ENCODE measurements at regions not wholly inside any gene's neighbourhood (a gene's known extent, or its start where the extent isn't known, plus 50 kb on each side); places are given as distances from the start of the nearest gene placed in this dataset.
"Not testable (repeated sequence)": the region's sequence is repeated elsewhere in the genome, so short reads cannot be mapped to it uniquely, and the experiment has no call there.

DNA sequence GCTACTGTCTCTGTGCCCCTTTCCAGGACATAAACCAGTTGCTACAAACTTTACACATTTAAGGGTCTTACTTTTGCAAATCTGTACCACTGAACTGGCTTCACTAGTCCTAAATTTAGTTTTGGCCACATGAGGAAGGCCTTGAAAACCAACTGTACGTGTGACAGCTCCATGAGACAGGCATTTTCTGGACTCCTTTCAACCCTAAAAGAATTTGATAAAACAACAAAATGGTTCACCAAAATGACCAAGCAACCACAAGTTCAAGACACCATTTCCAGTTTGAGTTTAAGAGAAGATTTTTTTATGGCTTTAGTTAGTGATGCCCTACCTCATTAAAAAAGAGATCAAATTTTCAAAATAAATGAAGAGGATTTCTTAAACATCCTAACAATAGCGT lies 246.4 kb downstream of the ZNF674 start:
- no peak for DNase-seq

DNA sequence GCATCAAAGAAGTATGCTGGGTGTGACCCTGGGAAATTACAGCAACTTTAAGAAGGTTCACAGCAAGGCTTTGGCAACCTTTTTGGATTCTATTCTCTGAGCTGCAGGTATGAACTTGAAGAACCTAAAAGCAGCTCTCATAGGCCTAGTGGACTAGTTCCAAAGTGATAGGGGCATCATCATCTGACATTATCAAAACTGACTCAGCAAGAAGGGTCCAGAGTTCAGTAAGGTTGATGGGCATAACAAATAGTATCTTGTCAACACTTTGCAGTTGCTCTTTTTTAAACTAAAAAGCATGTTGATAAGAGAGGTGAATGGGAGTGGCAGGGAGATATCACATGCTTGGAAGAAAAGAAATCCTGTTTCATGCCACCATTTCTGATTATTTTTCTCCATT lies 249.3 kb downstream of the ZNF674 start:
- no peak for DNase-seq

DNA sequence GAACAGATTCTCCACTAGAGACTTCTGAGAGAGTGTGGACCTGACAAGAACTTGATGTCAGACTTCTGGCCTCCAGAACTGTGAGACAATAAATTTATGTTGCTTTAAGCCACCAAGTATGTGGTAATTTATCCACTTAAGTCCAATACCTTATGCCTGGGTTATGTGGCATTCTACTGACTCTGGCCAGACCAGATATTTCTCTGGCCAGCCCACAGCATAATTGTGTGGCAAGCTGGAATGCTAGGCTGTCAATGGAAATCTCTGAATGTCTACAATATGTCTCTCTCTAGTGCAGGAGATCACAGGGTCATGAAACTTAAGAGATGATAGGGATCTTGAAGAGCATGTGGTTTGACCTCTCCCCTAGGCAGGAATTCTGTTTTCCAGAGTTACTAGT lies 251.0 kb downstream of the ZNF674 start:
- DNase-seq, result no peak

DNA sequence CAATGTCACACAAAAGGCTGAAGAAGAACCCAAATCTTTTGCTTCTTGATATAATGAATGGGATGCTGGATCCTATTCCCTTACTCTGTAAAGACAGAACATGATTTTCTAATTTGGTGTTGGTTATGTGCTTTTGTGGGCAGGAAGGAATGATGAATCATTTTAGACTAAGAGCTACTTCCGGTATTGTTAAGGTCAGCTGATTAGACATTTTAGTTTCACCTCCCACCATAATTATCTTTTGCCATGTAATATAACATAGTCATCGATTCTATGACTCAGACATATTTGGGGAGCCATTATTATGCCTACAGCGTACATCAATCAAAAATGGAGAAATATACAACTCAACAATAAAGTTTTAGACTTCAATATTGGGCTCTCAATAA lies 265.3 kb downstream of the ZNF674 start:
- no peak for DNase-seq

DNA sequence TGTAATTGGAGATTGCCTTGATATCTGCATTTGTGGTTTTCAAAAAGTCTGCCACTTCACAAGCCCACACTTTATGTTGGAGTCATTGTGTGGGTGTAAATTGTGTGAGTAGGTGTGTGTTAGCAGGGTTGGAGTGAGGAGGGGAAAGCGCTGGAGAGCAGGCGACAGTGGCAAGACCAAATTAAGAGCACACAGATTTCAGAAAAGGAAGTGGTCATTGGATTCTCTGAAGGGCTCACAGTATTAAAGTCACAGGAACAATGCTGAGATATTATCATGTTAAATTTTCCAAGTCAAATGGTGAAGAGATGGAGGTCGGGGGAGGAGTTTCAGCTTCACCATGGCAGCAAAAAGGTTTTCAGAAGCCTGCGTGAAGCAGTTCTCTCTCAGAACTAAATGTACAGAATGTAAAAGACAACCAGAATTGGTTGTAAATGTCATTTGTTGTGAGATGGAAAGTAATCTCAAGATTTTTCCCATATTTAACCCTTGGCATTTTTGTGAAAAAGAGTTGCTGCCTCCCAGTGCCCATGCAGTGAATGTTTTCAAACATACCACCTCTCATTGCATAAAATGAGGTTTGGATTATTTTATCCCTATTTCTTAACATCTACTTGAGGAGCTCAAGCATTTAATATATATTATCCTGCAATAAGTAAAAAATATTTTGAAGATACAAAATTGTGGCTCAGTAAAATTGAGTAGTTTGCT lies 265.9 kb downstream of the ZNF674 start:
- DNase-seq, result no peak

DNA sequence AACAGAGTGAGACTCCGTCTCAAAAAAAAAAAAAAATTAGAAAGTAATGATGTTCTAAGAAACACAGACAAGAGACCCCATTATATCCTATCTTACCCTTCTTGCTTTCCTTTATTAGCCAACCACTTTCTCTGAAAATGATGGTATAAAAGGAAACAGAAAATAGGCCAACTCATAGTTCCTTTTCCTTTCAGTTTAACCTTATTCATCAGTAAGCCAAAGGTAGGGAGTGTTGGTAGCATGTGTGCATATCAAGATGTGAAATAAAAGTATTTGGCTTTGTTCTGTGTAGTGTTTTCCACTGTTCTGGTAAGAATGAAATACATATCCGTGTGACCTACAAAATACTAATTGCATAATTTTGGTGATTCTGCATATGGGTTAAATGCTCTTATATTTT lies 266.6 kb downstream of the ZNF674 start:
- no peak for DNase-seq

DNA sequence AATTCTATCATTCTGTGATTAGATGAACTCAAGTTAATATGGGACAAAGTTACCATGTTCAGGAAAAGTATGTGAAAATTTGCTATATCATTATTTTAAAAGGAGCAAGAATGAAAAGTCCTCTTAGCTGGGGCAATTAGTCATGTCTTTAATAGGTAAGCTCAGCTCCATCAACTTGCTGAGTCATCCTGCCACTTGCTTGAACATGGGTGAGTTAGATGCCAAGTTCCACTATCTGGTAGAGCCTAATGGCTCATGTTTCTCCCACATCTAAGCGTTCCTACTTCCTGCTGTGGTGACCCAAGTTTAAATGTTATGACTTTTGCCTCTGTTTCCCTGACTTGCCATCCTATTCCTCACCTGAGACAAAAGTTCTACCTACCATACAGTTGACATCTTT lies 276.8 kb downstream of the ZNF674 start:
- no peak for DNase-seq

DNA sequence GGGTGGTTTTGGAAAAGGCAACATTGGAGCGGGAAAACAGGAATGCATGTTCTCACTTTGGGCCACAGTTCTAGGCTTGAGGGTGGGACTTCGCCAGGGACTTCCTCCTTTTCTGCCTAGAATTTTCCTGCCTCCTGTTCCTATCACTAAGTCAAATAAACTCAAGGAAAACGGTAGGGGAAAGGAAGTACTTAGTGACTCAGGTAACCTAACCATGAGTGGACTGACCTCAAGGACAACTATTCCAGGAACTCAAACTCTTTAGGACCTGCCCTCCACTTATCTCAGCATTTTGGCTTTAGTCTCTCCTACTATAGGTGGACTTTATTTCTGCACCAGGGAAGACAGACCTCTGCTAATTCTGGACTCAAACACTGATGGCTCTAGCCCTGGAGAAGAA lies 281.7 kb downstream of the ZNF674 start:
- DNase-seq, result no peak

DNA sequence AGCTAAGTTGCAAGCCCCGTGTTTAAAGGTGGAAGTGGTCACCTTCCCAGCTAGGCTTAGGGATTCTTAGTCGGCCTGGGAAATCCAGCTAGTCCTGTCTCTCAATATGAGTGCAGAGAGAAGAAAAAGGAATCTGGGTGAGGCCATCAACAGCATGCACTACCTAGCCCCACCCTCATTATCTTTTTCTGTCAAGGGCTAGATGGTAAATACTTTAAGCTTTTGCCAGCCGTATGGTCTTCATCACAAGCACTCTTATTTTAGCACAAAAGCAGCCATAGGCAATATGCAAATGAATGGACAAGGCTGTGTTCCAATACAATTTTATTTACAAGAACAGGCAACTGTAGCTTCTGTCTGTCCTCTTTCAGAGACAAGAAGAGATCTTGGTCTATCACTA lies 282.9 kb downstream of the ZNF674 start:
- DNase-seq, result no peak

DNA sequence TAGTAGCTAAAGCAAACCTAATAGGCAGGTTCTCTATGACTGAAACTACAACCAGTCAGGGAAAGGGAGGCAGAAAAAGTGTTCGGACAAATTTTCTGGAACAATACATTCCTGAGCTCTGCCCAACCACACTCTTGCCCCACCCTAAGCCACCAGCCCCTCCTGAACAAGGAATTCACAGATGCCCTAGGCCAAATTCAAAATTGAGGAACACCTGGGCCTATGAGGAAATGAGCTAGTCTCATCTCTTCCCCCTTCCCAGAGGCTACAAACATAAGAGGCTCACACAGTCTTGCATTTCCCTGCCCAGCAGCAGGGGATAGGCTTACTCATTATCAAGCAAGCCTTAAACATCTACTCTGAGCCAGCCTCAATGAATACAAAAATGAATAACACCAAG lies 284.7 kb downstream of the ZNF674 start:
- no peak for DNase-seq

DNA sequence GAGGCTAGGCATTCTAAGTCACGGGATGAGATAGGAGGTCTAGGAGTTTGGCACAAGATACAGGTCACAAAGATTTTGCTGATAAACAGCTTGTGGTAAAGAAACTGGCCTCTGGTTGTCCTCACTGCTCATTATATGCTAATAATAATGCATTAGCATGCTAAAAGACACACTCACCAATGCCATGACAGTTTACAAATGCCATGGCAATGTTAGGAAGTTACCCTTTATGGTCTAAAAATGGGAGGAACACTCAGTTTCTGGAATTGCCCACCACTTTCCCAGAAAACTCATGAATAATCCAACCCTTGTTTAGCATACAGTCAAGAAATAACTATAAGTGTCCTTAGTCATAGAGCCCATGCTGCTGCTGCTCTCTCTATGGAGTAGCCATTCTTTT lies 286.9 kb downstream of the ZNF674 start:
- DNase-seq, result no peak

DNA sequence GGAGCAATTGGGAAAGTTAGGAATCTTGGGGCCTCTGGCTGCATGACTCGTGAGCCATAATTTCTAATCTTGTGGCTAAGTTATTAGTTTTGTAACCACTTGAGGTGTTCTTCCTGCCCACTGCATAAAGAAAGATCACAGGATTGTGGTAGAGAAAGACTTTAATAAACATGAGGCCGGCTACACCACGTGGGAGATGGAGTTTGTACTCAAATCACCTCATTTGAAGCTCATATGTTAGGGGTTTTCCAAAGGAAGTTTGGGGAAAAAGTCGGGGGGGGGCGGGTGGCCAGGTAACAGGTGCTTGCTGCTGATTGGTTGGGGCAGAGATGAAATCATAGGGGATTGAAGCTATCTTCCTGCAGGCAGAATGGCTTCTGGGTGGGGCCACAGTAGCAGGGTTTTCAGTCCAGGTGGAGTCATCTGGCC lies 287.8 kb downstream of the ZNF674 start:
- DNase-seq, result no peak

DNA sequence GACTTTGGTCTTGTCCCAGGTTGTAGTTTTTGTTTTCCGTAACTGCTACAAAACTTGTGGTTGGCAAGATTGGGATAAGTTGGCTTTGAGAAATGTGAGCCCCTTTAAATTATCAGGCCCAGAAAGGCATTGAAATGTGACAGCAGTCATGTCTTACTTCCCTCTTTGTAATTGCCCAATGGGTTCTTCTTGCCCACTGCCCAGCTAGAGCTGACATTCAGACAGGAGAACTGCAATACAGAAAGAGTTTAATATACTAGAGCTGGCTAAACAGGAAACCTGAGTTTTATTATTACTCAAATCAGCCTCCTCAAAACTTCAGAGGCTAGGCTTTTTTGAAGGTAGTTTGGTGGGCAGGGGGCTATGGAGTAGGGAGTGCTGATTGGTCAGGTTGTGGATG lies 288.3 kb downstream of the ZNF674 start:
- no peak for DNase-seq

DNA sequence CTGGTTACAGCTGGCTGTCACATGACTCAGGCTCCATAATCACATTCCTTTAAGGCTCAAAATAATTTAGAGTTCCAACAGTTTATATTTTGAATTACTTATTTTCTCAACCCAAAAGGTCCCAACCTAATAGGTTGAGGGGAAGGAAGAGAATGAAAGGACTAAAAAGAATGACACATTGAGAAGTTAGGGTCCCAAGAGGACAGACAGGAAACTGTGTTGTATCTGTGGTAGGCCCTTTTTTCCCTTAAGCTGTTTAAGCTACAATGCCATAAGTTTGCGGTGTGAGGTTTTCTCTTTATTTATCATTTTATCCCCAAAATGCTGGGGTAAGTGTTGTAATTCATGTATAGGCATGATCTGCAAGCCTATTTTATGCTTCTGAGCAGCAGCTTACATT lies 290.2 kb downstream of the ZNF674 start:
- DNase-seq, result no peak

DNA sequence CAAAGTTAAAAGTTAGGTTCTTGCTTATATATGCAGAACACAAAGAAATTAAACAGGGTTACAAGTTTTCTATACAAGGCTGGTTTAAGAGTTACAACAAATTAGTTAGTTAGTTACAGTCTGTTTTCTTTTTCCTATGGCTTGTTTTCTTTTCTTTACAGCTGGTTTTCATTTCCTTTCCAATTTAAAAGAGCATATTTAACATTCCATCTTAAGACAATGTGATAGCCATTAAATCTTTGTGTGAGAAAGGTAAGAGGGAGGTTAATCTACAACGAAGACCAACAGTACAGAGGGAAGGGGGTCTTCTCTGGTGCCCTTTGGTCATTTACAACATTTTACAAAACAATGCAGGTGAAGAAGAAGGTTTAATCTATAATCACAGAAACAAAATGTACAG lies 290.6 kb downstream of the ZNF674 start:
- DNase-seq, result no peak

DNA sequence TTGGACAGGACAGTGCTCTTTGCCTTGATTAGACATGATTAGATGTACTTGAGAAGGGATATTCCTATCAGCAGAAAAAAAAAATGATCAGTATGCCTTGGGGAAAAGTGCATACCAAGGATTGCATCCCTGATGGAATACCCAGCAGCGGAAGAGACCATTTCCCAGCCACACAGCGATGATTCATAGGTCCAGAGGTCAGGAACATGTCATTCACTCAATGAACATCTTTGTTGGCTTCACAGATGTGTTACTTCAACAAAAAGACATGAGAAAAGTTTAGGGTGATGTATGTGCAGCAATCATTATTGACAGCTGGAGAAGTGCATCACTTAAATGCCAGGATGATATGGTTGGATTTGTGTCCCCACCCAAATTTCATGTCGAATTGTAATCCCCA lies 293.5 kb downstream of the ZNF674 start:
- no peak for DNase-seq

DNA sequence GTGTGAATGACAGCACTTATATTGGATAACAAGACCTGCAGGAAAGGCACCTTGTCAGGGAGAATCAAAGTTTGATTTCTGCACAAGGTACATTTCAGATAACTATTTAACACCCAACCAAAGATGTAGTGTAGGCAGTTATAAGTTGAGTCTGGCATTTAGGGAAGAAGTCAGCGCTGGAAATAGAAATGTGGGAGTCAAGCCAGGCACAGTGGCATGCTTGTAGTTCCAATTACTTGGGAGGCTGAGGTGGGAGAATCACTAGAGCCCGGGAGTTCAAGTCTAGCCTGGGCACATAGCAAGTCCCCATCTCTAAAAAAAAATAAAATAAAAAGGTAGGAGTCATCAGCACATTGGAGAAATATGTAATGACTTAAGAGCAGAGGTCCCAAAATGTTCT lies 295.1 kb downstream of the ZNF674 start:
- no peak for DNase-seq

DNA sequence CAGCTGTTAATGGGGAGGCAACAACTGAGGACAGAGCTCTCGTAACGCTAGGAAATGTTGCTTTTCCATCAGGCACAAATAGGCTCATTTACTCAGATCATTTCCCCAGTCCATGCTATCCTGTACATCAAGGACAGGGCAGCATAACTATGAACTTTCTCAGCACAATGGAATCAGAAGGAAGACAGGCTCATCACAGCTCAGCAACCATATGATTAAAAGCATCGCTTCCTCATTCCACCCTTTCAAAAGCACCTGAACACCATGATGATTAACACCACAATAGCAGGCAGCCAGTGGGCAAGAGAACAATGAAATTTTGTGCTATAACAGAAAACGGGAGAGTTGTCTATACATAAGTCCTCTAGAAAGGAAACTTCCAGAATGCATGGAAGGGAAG lies 297.8 kb downstream of the ZNF674 start:
- no peak for DNase-seq

DNA sequence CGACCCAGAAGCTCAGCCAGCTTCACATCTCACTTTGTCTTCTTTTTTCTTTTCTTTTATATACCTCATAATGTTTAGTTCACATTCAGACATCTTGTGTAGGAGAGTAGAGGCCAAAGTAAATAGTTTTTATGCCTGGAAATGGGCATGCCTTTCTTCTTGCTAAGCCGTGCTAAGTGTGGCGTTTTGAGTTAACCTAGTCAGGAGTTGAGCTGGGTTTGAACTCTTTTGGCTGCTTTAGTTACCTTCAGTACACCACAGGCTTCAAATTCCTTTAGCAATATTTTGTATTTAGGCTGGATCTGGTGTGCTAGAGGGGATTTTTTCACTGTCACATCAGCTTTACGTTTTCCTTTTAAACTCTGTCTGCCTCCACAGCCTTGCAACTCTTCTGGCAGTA lies 300.8 kb downstream of the ZNF674 start:
- no peak for DNase-seq

DNA sequence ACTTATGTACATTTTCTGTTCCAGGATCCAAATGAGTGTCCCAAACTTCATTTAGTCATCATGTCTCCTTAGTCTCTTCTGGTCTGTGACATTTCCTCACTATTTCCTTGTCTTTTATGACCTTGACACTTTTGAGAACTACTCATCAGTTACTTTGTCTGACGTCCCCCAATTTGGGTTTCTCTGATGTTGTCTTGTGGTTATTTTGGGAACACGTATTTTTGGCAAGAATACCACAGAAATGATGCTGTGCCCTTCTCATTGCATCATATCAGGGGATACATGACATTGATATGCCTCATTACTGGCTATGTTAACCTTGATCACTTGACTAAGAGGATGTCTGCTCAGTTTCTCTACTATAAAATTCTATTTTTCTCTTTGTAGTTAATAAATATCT lies 308.8 kb downstream of the ZNF674 start:
- DNase-seq, result no peak

DNA sequence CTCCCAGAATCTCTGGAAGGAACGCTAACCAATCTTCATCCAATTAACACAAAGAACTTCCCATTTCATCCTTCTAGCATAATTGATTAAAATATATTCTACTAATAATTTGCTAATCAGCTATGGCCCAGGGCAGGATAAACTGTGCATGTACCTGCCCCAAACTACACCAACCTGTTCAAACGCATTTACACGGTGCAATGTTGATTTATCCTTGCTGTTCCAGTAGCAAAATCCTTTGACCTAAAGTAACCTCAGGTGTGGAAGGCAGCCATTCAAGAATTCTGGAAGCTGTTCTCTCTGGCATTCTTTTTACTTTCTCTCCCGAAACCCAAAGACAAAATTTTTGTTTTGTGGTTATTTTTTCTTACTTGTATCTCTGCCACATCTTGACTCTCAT lies 309.4 kb downstream of the ZNF674 start:
- DNase-seq, result no peak

DNA sequence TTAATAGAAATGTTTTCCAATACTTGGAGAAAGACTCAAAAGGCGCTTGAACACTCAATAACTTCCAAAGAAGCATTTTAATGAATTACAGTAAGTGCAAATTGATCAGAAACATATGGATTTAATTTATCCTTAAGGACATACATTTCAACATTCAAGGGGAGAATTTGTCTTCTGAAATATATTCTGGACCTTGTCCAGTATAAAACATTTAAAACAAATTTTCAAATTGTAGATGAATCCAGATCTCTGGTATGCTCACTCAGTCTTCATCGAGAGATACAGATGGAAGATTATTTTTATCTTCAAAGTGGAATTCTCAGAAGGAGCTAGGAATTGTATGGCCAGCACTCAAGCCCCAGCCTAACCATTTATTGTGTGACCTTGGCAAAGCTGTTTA lies 310.4 kb downstream of the ZNF674 start:
- no peak for DNase-seq

DNA sequence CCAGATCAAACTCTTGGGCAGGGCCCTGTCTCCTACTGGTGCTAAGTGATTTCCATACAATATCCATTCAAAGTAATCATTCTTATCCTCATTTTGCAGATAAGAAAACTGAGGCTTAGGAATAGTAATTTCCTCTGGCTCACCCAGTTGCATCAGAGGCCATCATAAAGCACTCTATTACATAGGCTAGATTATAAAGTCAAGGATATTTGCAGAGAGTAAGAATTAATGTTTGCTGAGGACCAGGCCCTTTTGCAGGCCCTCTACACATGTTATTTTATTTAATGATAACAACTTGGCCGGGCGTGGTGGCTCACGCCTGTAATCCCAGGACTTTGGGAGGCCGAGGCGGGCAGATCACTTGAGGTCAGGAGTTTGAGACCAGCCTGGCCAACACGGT lies 316.8 kb downstream of the ZNF674 start:
- DNase-seq, result no peak

DNA sequence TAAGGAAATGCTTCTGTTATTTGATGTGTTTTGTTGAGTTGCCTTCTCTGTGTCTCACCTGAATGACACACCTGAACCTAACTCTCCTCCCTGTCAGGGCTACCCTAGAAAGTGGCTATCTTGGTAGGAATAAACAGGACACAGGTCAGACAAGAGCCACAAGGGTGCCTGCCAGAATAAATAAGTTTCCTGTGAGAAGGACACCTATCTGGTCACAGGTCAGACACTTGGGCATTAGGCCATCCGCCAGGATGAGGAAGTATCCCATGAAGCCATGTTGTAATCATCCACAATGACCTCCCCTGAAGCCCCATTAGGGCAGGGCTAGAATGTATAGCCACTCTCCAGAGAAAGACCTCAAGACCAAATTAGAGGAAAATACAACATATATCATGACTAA lies 318.8 kb downstream of the ZNF674 start:
- no peak for DNase-seq

DNA sequence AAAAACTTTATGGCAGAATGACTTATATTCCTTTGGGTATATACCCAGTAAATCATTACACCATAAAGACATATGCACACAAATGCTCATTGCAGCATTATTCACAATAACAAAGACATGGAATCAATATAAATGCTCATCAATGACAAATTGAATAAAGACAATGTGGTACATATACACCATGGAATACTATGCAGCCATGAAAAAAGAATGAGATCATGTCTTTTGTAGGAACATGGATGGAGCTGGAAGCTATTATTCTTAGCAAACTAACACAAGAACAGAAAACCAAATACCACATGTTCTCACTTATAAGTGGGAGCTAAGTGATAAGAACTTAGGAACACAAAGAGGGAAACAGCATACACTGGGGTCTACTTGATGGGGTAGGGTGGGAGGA lies 321.7 kb downstream of the ZNF674 start:
- not testable (repeated sequence) for DNase-seq

DNA sequence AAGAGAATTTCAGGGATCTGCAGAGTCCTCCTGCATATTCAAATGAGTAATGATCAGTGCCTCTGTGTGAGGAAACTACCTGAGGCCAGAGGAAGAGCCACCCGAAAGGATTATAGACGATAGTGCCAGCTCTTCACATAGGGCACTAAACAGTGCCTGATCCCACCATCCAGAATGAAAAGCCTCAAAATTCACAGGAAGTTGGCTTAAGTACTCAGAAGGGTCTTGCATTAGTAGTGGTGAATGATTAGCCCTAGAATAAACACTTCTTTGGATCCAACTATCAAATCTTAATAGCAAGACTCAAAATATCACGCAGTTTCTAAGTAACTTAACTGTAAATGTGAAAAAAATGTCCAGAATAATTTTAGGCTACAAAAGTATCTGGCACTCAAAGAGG lies 324.4 kb downstream of the ZNF674 start:
- no peak for DNase-seq

Measured in NCI-H82 (cell line).